SU-DHL-6 (cell line): ENCODE measurements at regions not wholly inside any gene's neighbourhood (a gene's known extent, or its start where the extent isn't known, plus 50 kb on each side); places are given as distances from the start of the nearest gene placed in this dataset.

ENCODE experiments used
- CTCF ChIP-seq: fragments of 200-600 bp; sonication (generic); IDR thresholded peaks from one replicate; pipeline ENCODE4 v1.5.1; 2017; ENCODE audit warnings: antibody characterized with exemption, mild to moderate bottlenecking, low read length, moderate library complexity; ENCODE audit not compliant: insufficient read depth, poor library complexity, severe bottlenecking
- EZH2phosphoT487 ChIP-seq: fragments of 200-600 bp; sonication (generic), shearing (Covaris generic); conservative IDR thresholded peaks from 2 replicates; pipeline ENCODE4 v1.6.1; 2018; ENCODE audit warnings: mild to moderate bottlenecking, antibody characterized with exemption, low read length, moderate library complexity, mixed read lengths

- no peak for TF ChIP-seq CTCF
- TF ChIP-seq EZH2phosphoT487: no peak
Measured at GRCh38 chr16:82311528-82311927, 141.5 kb upstream of the MPHOSPH6 start.
